ENCODE measurements at regions not wholly inside any gene's neighbourhood (a gene's known extent, or its start where the extent isn't known, plus 50 kb on each side); places are given as distances from the start of the nearest gene placed in this dataset.
A peak's percentile ranks its signal among the peaks of the same experiment; 100 is the strongest.

DNA sequence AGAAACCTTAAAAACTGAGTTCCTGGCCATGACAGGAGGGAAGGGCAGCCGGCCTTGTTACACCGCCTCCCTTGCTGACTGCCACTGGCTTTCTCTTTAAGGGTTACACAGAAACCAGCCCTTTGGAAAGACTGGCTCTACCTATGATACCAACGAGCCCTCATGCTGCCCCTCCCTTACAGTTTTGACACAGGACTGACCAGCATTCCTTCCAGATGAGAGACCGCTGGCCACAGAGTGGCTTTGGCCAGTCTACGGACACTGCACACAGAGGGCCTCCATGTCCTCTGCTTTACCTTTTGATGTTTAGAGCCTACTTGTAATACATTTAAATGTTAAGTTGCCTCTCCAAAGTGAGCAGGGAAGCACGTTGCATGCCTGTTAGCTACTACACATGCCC is 243.2 kb upstream of the GMDS start:
- Histone ChIP-seq H3K79me2 (ENCODE audit: low read length) (no peaks in the 10 kb centered on the region), H2AFZ (ENCODE audit: low read length) (no peak overlapping the region), H3K36me3 (ENCODE audit: insufficient read depth, low read length) (no peaks in the 10 kb centered on the region), H3K4me2 (ENCODE audit: low read depth, low read length, poor library complexity, severe bottlenecking) (no peak overlapping the region), H3K27me3 (ENCODE audit: low read length) (no peaks in the 10 kb centered on the region), H4K20me1 (ENCODE audit: insufficient read depth, low read depth, low read length) (no peaks in the 10 kb centered on the region), H3K9me3 (ENCODE audit: low read length) (no peaks in the 10 kb centered on the region), H3K9me2 (replicated peaks; ENCODE audit: insufficient read depth, low read length) (no peaks in the 10 kb centered on the region), H3K4me1 (ENCODE audit: low read length) (no peaks in the 10 kb centered on the region), H3K4me3 (ENCODE audit: low read length) (no peak overlapping the region), H3K27ac (ENCODE audit: low read length) (no peak overlapping the region), H3K9ac (ENCODE audit: low read length) (no peak overlapping the region)
- DNase-seq, result no peak

DNA sequence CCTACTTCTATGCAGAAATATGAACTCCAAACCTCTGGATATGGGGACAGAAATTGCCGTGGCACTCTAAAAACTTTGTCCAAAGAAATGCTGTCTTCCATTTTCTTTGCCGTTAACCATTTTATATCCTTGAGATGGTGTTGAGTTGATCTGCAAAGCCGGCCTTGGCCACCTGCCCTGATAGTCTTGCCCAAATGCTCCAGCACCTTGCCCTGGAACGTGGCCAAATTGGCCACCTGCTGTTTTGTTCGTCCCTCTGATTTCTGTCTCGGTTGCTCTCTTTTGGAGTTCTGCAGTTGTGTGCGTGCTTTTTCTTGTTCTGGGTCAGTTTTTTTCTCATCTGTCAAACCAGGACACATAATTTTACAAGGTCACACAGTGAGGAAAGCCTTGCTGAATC is 239.7 kb upstream of the GMDS start:
- no peak overlapping the region for H3K4me2 ChIP-seq (ENCODE audit: low read depth, low read length, poor library complexity, severe bottlenecking)
- no peaks in the 10 kb centered on the region for H4K20me1 ChIP-seq (ENCODE audit: insufficient read depth, low read depth, low read length)
- no peak overlapping the region for H3K9ac ChIP-seq (ENCODE audit: low read length)
- DNase-seq, result no peak
- no peaks in the 10 kb centered on the region for H3K9me2 ChIP-seq (replicated peaks; ENCODE audit: insufficient read depth, low read length)
- no peak overlapping the region for H2AFZ ChIP-seq (ENCODE audit: low read length)
- no peak overlapping the region for H3K4me3 ChIP-seq (ENCODE audit: low read length)
- H3K79me2 ChIP-seq (ENCODE audit: low read length), result no peaks in the 10 kb centered on the region
- H3K27ac ChIP-seq (ENCODE audit: low read length), result no peak overlapping the region
- peaks cover 3% of the 10 kb centered on the region; the same call in 1 of the 2 replicates for H3K27me3 ChIP-seq (ENCODE audit: low read length)
- H3K4me1 ChIP-seq (ENCODE audit: low read length), result no peaks in the 10 kb centered on the region
- H3K36me3 ChIP-seq (ENCODE audit: insufficient read depth, low read length), result no peaks in the 10 kb centered on the region
- peaks cover 12% of the 10 kb centered on the region for H3K9me3 ChIP-seq (ENCODE audit: low read length)

DNA sequence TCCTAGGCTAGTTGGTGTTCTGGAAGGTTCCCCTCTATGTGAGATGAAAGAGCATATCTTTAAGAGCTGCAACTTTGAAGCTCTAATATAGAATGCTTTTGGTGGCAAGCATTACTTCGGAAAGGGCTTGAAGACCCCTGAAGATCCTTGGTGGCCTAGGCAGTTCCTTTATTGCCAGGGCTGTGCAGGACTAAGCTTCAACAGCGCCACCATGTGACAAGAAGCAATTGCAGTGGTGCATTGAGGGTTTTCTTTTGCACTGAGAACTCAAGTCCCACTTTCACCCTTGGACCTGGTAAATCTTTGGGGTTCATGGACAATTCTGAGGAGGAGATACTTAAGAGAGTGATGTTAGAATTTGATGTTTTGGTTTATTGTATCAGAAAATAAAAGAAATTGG is 237.4 kb upstream of the GMDS start:
- no peaks in the 10 kb centered on the region for H3K4me1 ChIP-seq (ENCODE audit: low read length)
- no peak overlapping the region for H3K4me3 ChIP-seq (ENCODE audit: low read length)
- no peak overlapping the region for H3K9ac ChIP-seq (ENCODE audit: low read length)
- no peak overlapping the region for H3K4me2 ChIP-seq (ENCODE audit: low read depth, low read length, poor library complexity, severe bottlenecking)
- H3K9me2 ChIP-seq (replicated peaks; ENCODE audit: insufficient read depth, low read length), result no peaks in the 10 kb centered on the region
- H3K27ac ChIP-seq (ENCODE audit: low read length), result no peak overlapping the region
- H3K9me3 ChIP-seq (ENCODE audit: low read length), result peaks cover 12% of the 10 kb centered on the region
- H3K36me3 ChIP-seq (ENCODE audit: insufficient read depth, low read length), result no peaks in the 10 kb centered on the region
- H4K20me1 ChIP-seq (ENCODE audit: insufficient read depth, low read depth, low read length), result no peaks in the 10 kb centered on the region
- peak; percentile 54 for DNase-seq
- no peaks in the 10 kb centered on the region for H3K79me2 ChIP-seq (ENCODE audit: low read length)
- H2AFZ ChIP-seq (ENCODE audit: low read length), result no peak overlapping the region
- H3K27me3 ChIP-seq (ENCODE audit: low read length), result peaks cover 3% of the 10 kb centered on the region; the same call in 1 of the 2 replicates

DNA sequence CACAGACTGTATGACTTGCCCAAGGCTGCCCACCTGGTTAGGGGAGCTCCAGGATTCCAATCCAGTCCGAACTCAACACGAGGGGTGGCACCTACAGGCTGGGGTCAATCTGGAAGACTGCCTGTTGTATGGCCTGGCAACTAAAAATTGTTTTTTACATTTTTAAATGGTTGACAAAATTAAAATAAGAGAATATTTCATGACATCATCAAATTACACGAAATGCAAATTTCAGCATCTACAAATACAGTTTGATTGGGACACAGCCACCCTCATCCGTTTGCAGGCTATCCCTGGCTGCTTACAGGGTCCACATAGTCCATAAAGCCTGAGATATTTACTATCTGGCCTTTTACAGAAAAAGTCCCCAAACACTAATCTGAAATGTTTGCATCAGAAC is 235.9 kb upstream of the GMDS start:
- Histone ChIP-seq H3K4me2 (ENCODE audit: low read depth, low read length, poor library complexity, severe bottlenecking) (no peak overlapping the region), H3K36me3 (ENCODE audit: insufficient read depth, low read length) (no peaks in the 10 kb centered on the region), H3K4me3 (ENCODE audit: low read length) (no peak overlapping the region), H3K27me3 (ENCODE audit: low read length) (peaks cover 3% of the 10 kb centered on the region; the same call in 1 of the 2 replicates), H3K27ac (ENCODE audit: low read length) (no peak overlapping the region), H3K9me2 (replicated peaks; ENCODE audit: insufficient read depth, low read length) (no peaks in the 10 kb centered on the region), H3K9ac (ENCODE audit: low read length) (no peak overlapping the region), H3K79me2 (ENCODE audit: low read length) (no peaks in the 10 kb centered on the region), H4K20me1 (ENCODE audit: insufficient read depth, low read depth, low read length) (no peaks in the 10 kb centered on the region), H3K9me3 (ENCODE audit: low read length) (peaks cover 12% of the 10 kb centered on the region), H3K4me1 (ENCODE audit: low read length) (no peaks in the 10 kb centered on the region), H2AFZ (ENCODE audit: low read length) (no peak overlapping the region)
- no peak for DNase-seq

DNA sequence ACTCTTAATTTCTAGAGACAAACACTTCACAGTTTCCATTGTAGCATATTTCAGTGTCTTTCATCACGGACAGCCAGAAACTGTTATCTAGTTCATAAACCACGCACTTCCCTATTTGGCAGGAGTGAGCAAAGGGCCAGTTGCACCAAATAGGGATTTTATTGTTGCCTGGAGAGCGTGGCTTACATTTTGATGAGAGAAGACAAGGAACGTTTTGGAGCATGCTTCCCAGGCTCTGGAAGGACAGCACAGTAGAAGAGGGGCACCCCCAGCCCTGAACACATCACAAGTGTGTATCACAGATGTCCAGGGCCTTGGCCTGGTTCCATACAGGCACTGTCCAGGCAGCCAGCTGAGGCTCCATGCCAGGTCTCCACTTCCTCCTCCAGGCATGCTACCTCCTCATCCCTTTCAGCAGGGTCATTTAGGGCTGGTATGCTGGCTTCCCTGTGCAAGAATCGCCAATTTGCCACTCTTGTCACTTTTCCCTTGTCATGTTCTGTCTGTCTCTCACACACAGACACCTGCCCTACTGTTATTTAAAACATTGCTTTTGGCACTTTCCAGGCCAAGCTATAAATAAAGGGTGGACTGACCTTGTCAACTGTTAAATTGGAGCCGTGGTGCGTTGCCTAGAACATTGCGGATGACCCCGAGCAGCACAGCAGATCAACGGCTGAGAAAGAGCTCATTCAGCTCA is 235.0 kb upstream of the GMDS start:
- DNase-seq, result no peak
- H3K27me3 ChIP-seq (ENCODE audit: low read length), result peaks cover 3% of the 10 kb centered on the region; the same call in 1 of the 2 replicates
- peaks cover 12% of the 10 kb centered on the region for H3K9me3 ChIP-seq (ENCODE audit: low read length)
- no peaks in the 10 kb centered on the region for H4K20me1 ChIP-seq (ENCODE audit: insufficient read depth, low read depth, low read length)
- no peaks in the 10 kb centered on the region for H3K36me3 ChIP-seq (ENCODE audit: insufficient read depth, low read length)
- no peaks in the 10 kb centered on the region for H3K79me2 ChIP-seq (ENCODE audit: low read length)
- no peak overlapping the region for H3K4me2 ChIP-seq (ENCODE audit: low read depth, low read length, poor library complexity, severe bottlenecking)
- H3K4me1 ChIP-seq (ENCODE audit: low read length), result no peaks in the 10 kb centered on the region
- H3K27ac ChIP-seq (ENCODE audit: low read length), result no peak overlapping the region
- H3K4me3 ChIP-seq (ENCODE audit: low read length), result no peak overlapping the region
- no peaks in the 10 kb centered on the region for H3K9me2 ChIP-seq (replicated peaks; ENCODE audit: insufficient read depth, low read length)
- no peak overlapping the region for H2AFZ ChIP-seq (ENCODE audit: low read length)
- no peak overlapping the region for H3K9ac ChIP-seq (ENCODE audit: low read length)

DNA sequence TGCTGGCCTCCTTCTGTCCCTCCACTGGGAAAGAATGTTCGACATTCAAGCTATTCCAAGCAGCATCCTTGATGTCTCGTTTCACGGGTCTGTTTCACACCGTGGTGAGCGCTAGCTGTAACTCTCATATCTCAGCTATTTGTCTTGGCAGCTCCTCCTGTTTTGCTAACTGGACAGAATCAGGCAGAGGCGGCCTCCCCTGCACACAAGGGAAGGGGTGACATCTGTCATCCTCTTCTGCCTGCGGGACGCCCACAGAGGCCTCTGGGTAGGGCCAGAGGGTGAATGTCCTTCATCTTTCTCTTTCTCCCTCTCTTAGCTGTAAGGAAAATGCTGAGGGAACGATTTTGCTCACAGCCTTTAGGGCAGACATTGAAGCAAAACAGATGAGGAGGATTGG is 232.8 kb upstream of the GMDS start:
- DNase-seq, result no peak
- no peaks in the 10 kb centered on the region for H3K4me1 ChIP-seq (ENCODE audit: low read length)
- H3K9me2 ChIP-seq (replicated peaks; ENCODE audit: insufficient read depth, low read length), result no peaks in the 10 kb centered on the region
- no peaks in the 10 kb centered on the region for H4K20me1 ChIP-seq (ENCODE audit: insufficient read depth, low read depth, low read length)
- no peak overlapping the region for H3K4me3 ChIP-seq (ENCODE audit: low read length)
- no peak overlapping the region for H2AFZ ChIP-seq (ENCODE audit: low read length)
- H3K27me3 ChIP-seq (ENCODE audit: low read length), result peaks cover 3% of the 10 kb centered on the region; the same call in 1 of the 2 replicates
- no peak overlapping the region for H3K9ac ChIP-seq (ENCODE audit: low read length)
- H3K79me2 ChIP-seq (ENCODE audit: low read length), result no peaks in the 10 kb centered on the region
- peaks cover 12% of the 10 kb centered on the region for H3K9me3 ChIP-seq (ENCODE audit: low read length)
- no peak overlapping the region for H3K27ac ChIP-seq (ENCODE audit: low read length)
- H3K36me3 ChIP-seq (ENCODE audit: insufficient read depth, low read length), result no peaks in the 10 kb centered on the region
- no peak overlapping the region for H3K4me2 ChIP-seq (ENCODE audit: low read depth, low read length, poor library complexity, severe bottlenecking)

DNA sequence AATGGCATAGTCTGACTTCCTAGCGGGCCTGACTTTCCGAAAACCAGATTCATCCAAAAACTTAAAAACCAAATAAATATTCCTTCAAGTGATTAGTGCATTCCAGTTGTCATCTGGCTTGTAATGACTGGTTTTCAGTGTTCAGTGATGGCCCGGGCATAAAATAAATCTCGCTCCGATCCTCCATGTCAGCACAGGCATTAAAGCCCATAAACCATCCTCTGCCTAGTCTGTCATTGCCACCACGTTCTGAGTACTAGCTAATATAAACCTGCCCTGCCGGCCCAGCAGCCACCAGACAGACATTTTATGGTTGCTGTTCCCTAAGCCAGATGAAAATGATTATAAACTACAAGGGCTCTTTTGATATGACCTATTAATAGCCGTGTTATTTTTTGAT is 232.3 kb upstream of the GMDS start:
- H3K4me3 ChIP-seq (ENCODE audit: low read length), result no peak overlapping the region
- no peaks in the 10 kb centered on the region for H3K36me3 ChIP-seq (ENCODE audit: insufficient read depth, low read length)
- H3K9me3 ChIP-seq (ENCODE audit: low read length), result peaks cover 7% of the 10 kb centered on the region
- no peak overlapping the region for H3K27ac ChIP-seq (ENCODE audit: low read length)
- peaks cover 3% of the 10 kb centered on the region; the same call in 1 of the 2 replicates for H3K27me3 ChIP-seq (ENCODE audit: low read length)
- no peak overlapping the region for H2AFZ ChIP-seq (ENCODE audit: low read length)
- H3K4me1 ChIP-seq (ENCODE audit: low read length), result no peaks in the 10 kb centered on the region
- no peaks in the 10 kb centered on the region for H3K79me2 ChIP-seq (ENCODE audit: low read length)
- H3K9ac ChIP-seq (ENCODE audit: low read length), result no peak overlapping the region
- no peaks in the 10 kb centered on the region for H4K20me1 ChIP-seq (ENCODE audit: insufficient read depth, low read depth, low read length)
- H3K4me2 ChIP-seq (ENCODE audit: low read depth, low read length, poor library complexity, severe bottlenecking), result no peak overlapping the region
- no peaks in the 10 kb centered on the region for H3K9me2 ChIP-seq (replicated peaks; ENCODE audit: insufficient read depth, low read length)
- DNase-seq, result no peak

DNA sequence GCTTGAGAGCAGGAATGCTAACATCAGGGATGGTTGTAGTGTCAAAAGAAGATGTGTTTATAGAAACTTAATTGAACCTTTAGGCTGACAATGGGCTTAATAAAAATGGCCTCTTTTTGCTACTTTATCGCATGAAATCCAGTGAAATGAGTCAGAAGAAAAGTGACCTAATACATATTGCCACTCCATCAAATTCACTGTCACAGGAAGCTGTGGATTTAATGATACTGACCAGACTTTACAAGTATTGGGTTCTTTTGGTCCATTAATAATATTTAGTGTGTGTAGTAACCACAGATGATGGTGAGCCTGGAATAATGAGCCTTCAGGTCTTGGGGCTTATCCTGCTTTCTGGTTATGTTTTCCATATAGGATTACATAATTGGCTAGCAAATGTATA is 231.8 kb upstream of the GMDS start:
- H4K20me1 ChIP-seq (ENCODE audit: insufficient read depth, low read depth, low read length), result no peaks in the 10 kb centered on the region
- no peak overlapping the region for H3K4me2 ChIP-seq (ENCODE audit: low read depth, low read length, poor library complexity, severe bottlenecking)
- no peaks in the 10 kb centered on the region; the same call in 1 of the 2 replicates for H3K27me3 ChIP-seq (ENCODE audit: low read length)
- no peak overlapping the region for H3K27ac ChIP-seq (ENCODE audit: low read length)
- H2AFZ ChIP-seq (ENCODE audit: low read length), result no peak overlapping the region
- no peak for DNase-seq
- H3K4me3 ChIP-seq (ENCODE audit: low read length), result no peak overlapping the region
- no peaks in the 10 kb centered on the region for H3K4me1 ChIP-seq (ENCODE audit: low read length)
- H3K9me3 ChIP-seq (ENCODE audit: low read length), result peaks cover 2% of the 10 kb centered on the region
- H3K9ac ChIP-seq (ENCODE audit: low read length), result no peak overlapping the region
- H3K36me3 ChIP-seq (ENCODE audit: insufficient read depth, low read length), result no peaks in the 10 kb centered on the region
- no peaks in the 10 kb centered on the region for H3K9me2 ChIP-seq (replicated peaks; ENCODE audit: insufficient read depth, low read length)
- H3K79me2 ChIP-seq (ENCODE audit: low read length), result no peaks in the 10 kb centered on the region
